ENCODE measurements at regions not wholly inside any gene's neighbourhood (a gene's known extent, or its start where the extent isn't known, plus 50 kb on each side); places are given as distances from the start of the nearest gene placed in this dataset.

DNA sequence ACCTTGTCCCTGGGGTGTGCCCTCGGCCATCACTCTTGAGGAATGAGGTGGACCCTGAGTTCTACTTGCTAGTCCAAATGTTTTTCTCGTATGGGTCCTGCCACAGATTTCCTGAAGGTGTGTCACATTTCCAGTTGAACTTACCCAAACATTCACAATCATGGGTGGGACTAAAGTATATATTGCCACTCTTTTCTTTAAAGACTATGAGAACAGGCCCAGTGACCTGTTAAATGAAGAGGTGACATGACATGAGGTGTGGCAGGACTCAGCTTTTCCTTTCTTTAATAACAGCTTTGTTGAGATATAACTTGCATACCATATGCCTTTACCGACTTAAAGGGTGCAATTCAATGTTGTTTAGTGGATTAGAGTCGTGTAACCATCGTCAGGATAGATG lies 177.2 kb upstream of the EXOC2 start:
- TF ChIP-seq, protein P1, sequence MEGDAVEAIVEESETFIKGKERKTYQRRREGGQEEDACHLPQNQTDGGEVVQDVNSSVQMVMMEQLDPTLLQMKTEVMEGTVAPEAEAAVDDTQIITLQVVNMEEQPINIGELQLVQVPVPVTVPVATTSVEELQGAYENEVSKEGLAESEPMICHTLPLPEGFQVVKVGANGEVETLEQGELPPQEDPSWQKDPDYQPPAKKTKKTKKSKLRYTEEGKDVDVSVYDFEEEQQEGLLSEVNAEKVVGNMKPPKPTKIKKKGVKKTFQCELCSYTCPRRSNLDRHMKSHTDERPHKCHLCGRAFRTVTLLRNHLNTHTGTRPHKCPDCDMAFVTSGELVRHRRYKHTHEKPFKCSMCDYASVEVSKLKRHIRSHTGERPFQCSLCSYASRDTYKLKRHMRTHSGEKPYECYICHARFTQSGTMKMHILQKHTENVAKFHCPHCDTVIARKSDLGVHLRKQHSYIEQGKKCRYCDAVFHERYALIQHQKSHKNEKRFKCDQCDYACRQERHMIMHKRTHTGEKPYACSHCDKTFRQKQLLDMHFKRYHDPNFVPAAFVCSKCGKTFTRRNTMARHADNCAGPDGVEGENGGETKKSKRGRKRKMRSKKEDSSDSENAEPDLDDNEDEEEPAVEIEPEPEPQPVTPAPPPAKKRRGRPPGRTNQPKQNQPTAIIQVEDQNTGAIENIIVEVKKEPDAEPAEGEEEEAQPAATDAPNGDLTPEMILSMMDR (IDR thresholded peaks at IDR 0.05; ENCODE audit: insufficient read depth, low read length), result no peak
- TF ChIP-seq POLR2AphosphoS5 (IDR thresholded peaks at IDR 0.05; ENCODE audit: low read depth), result no peak
- no peak for TF ChIP-seq SPI1 (IDR thresholded peaks at IDR 0.05; ENCODE audit: borderline replicate concordance, low read depth)

Measured in HL-60 (cell line).